Mesothelial cell of epicardium (in vitro differentiated cells): ENCODE measurements at regions not wholly inside any gene's neighbourhood (a gene's known extent, or its start where the extent isn't known, plus 50 kb on each side); places are given as distances from the start of the nearest gene placed in this dataset.

Experiments used
- DNase-seq, 2 experiments: peaks; one replicate each; pipeline ENCODE4 v3.0.0; 2021; ENCODE audit warnings: low spot score in 2 of 2; ENCODE audit not compliant: unreplicated experiment in 2 of 2
- H3K27ac Mint-ChIP-seq: 2 replicates; pipeline ENCODE4 v1.8.0; 2021; ENCODE audit warnings: mixed read lengths
- H3K27me3 Mint-ChIP-seq: 2 replicates; pipeline ENCODE4 v1.8.0; 2021; ENCODE audit warnings: low read depth, mixed read lengths
- H3K36me3 Mint-ChIP-seq: 2 replicates; pipeline ENCODE4 v1.8.0; 2021; ENCODE audit warnings: mixed read lengths
- H3K4me1 Mint-ChIP-seq: 2 replicates; pipeline ENCODE4 v1.8.0; 2021; ENCODE audit warnings: mixed read lengths
- H3K4me3 Mint-ChIP-seq: 2 replicates; pipeline ENCODE4 v1.8.0; 2021; ENCODE audit warnings: mild to moderate bottlenecking, moderate library complexity, mixed read lengths
- H3K9me3 Mint-ChIP-seq: 2 replicates; pipeline ENCODE4 v1.8.0; 2021; ENCODE audit warnings: mixed read lengths
- TF ChIP-seq, protein P1 (sequence below): fragments of 200-600 bp; sonication (generic); IDR thresholded peaks from one replicate; pipeline ENCODE4 v1.5.0; 2021; ENCODE audit warnings: antibody characterized with exemption; ENCODE audit not compliant: unreplicated experiment

DNA sequence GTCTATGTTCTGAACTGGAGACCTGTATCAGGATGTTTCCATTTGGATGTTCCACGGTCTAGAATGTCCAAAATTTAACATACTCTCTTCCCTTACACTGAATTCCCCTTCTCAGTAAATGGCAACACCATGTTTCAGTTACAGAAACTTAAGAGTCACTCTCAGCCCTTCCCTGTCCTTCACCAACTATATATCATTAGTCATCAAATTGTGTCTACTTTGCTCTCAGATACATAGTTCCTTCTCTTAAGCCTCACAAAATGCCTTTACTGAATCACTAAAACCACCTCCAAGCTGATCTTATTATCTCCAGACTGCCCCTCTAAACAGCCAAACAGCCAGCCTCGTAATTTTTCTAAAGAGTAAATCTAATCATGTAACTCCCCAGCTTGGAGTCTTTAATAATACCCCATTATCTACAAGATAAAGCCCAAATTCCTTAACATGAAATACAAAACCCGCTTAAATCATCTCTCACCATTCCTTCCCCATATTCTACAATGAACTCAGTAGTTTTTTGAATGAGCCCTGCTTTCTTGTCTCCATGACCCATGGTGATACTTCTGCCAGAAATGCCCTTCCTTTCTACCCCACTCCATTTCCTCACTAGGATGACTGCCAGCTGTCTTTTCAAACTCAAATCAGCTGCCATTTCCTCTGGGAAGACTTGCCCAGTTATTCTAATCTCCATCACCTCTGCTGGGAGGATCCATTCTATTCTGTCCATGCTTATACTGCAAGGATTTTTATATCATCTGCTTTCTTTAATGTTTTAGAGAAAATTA is 102.7 kb upstream of the ARHGAP42 start:
- no peaks in the 10 kb centered on the region for H3K4me1 Mint-ChIP-seq
- TF ChIP-seq, protein P1, sequence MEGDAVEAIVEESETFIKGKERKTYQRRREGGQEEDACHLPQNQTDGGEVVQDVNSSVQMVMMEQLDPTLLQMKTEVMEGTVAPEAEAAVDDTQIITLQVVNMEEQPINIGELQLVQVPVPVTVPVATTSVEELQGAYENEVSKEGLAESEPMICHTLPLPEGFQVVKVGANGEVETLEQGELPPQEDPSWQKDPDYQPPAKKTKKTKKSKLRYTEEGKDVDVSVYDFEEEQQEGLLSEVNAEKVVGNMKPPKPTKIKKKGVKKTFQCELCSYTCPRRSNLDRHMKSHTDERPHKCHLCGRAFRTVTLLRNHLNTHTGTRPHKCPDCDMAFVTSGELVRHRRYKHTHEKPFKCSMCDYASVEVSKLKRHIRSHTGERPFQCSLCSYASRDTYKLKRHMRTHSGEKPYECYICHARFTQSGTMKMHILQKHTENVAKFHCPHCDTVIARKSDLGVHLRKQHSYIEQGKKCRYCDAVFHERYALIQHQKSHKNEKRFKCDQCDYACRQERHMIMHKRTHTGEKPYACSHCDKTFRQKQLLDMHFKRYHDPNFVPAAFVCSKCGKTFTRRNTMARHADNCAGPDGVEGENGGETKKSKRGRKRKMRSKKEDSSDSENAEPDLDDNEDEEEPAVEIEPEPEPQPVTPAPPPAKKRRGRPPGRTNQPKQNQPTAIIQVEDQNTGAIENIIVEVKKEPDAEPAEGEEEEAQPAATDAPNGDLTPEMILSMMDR = no peak
- DNase-seq = no peak
- H3K27ac Mint-ChIP-seq = no peak overlapping the region
- H3K36me3 Mint-ChIP-seq = no peaks in the 10 kb centered on the region
- H3K27me3 Mint-ChIP-seq = no peaks in the 10 kb centered on the region
- no peak overlapping the region for H3K4me3 Mint-ChIP-seq
- H3K9me3 Mint-ChIP-seq = peaks cover 4% of the 10 kb centered on the region

DNA sequence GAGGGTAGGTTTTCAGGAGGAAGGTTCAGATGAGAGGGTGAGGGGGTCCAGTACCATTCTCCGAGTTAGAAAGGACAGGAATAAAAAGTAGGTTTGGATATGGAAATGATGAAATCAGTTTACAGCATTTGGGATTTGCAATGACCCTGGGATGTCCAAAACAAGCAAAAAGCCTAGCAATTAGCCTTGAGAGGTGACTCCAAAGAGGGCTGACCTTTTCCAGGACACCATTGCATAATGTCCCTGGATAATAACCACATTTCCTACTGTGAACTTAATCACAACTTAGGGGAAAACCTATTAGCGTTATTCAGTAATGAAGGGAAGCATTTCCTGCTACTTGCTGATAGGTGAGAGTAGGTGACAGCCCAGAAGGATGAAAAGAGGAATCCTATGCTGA is 101.4 kb upstream of the ARHGAP42 start:
- no peak overlapping the region for H3K27ac Mint-ChIP-seq
- no peak for DNase-seq
- TF ChIP-seq, protein P1 = no peak
- no peaks in the 10 kb centered on the region for H3K36me3 Mint-ChIP-seq
- no peak overlapping the region for H3K4me3 Mint-ChIP-seq
- peaks cover 14% of the 10 kb centered on the region for H3K9me3 Mint-ChIP-seq
- no peaks in the 10 kb centered on the region for H3K4me1 Mint-ChIP-seq
- peaks cover 2% of the 10 kb centered on the region for H3K27me3 Mint-ChIP-seq

DNA sequence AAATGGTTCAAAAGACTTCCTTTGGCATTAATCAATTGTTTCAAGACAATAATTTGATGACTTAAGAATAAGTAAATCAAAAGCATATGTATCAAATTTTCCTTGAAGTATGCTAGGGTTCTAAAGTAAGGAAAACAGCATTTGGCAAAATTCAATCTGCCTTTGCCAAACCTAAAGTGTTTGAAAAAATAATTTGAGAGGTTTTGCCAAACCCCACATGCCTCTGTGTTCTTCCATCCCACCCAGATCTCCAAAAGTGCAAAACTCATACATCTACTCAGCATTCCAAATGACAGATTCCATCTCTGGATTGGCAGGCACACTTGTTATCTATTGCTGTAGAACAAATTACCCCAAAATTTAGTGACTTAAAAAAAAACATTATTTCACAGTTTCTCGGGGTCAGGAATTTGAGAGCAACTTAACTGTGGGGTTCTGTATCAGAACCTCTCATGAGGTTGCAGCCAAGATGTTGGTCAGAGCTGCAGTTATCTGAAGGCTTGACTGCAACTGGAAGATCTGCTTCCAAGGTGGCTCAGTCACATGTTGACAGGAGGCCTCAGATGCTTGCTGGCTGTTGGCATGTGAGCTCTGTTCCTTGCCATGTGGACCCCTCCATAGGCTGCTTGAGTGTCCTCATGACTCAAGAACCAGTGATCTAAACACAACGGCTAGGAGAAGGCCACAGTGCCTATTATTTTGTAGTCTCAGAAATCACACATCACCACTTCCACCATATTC is 100.6 kb upstream of the ARHGAP42 start:
- Mint-ChIP-seq H3K36me3 (no peaks in the 10 kb centered on the region), H3K9me3 (peaks cover 14% of the 10 kb centered on the region), H3K4me3 (no peak overlapping the region), H3K27me3 (peaks cover 2% of the 10 kb centered on the region), H3K27ac (no peak overlapping the region), H3K4me1 (no peaks in the 10 kb centered on the region)
- DNase-seq = no peak
- TF ChIP-seq, protein P1 = no peak

DNA sequence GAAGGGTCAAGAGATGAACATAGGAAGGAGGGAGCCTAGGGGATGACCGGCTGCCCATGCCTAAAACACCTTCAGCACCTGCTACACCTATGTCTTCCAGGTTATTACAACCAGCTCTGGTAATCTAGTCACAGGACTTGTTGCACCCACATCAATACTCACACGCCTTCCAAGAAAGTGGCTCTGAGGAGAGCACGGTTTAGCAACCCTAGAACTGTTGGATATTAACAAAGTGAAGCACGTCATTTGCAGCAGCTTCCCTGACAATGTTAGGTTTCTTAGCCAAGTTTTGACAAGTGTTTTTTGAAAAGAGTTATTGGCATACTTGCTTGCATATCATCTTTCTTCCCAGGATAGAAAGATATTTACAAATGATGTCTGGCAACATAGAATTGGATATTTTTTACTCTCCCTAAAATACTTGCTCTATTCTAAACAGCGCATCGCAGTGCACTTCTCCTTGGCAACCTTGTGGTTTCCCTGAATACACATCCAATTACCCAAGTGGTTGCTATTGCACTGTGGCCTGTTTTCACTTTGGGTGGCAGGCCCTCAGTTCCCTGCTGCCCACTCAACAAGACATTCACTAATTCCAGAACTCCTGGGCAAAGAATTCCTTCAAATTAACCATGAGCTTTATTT is 94.3 kb upstream of the ARHGAP42 start:
- no peak for DNase-seq
- no peaks in the 10 kb centered on the region for H3K4me1 Mint-ChIP-seq
- peaks cover 2% of the 10 kb centered on the region for H3K27me3 Mint-ChIP-seq
- H3K27ac Mint-ChIP-seq = no peak overlapping the region
- peaks cover 14% of the 10 kb centered on the region for H3K9me3 Mint-ChIP-seq
- TF ChIP-seq, protein P1 = no peak
- H3K36me3 Mint-ChIP-seq = no peaks in the 10 kb centered on the region
- no peak overlapping the region for H3K4me3 Mint-ChIP-seq

DNA sequence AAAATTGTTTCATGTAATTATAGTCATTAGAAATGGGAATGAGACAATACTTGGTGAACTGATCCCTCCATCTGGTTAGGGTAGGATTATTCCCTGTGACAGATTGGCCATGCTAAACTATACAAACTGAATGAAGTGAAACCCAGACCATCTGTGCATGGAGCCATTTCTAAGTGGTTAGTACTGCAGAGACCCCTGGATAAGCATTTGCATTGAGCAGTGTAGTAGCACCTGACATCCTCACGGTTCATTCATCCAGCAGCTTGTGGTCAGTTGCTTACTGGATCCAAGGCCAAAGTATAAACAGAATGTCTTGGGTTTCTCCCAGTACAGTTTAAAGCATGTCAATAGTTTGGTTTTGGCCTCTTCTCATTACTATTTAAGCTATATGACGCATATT is 93.8 kb upstream of the ARHGAP42 start:
- H3K9me3 Mint-ChIP-seq = peaks cover 14% of the 10 kb centered on the region
- no peak overlapping the region for H3K4me3 Mint-ChIP-seq
- no peak for DNase-seq
- H3K4me1 Mint-ChIP-seq = no peaks in the 10 kb centered on the region
- TF ChIP-seq, protein P1 = no peak
- no peak overlapping the region for H3K27ac Mint-ChIP-seq
- H3K36me3 Mint-ChIP-seq = no peaks in the 10 kb centered on the region
- H3K27me3 Mint-ChIP-seq = peaks cover 2% of the 10 kb centered on the region
